ENCODE measurements at regions not wholly inside any gene's neighbourhood (a gene's known extent, or its start where the extent isn't known, plus 50 kb on each side); places are given as distances from the start of the nearest gene placed in this dataset.
"Not testable (repeated sequence)": the region's sequence is repeated elsewhere in the genome, so short reads cannot be mapped to it uniquely, and the experiment has no call there.

- DNase-seq, result no peak
These were observed 93.2 kb upstream of the ARL4C start for GRCh38 chr2:234590076-234590475.

- no peak for DNase-seq
These were observed 91.2 kb upstream of the ARL4C start for GRCh38 chr2:234588054-234588430.

GRCh38 chr2:234587341-234588053 lies 90.6 kb upstream of the ARL4C start:
- no peak for DNase-seq

DNA sequence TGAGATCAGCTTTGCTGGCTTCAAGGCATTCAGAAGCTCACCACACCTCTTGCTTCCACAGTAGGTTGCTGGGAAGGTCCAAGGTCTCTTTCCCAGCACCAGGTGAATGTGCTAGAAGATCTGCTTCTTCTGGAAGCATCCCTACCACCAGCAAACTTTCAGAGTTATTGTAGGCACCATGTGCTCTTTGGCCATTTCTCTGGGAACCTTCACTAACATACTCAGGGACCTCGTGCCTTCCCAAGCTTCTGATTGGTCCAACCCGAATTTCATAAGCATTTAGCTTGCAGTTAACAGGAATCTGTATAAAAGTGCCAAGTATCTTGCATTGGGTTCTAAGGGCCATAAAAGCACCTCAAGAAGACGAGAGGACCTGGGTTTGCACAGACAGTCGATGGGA lies 86.5 kb upstream of the ARL4C start:
- no peak for DNase-seq

GRCh38 chr2:234580686-234581085 lies 83.8 kb upstream of the ARL4C start:
- DNase-seq, result no peak

DNA sequence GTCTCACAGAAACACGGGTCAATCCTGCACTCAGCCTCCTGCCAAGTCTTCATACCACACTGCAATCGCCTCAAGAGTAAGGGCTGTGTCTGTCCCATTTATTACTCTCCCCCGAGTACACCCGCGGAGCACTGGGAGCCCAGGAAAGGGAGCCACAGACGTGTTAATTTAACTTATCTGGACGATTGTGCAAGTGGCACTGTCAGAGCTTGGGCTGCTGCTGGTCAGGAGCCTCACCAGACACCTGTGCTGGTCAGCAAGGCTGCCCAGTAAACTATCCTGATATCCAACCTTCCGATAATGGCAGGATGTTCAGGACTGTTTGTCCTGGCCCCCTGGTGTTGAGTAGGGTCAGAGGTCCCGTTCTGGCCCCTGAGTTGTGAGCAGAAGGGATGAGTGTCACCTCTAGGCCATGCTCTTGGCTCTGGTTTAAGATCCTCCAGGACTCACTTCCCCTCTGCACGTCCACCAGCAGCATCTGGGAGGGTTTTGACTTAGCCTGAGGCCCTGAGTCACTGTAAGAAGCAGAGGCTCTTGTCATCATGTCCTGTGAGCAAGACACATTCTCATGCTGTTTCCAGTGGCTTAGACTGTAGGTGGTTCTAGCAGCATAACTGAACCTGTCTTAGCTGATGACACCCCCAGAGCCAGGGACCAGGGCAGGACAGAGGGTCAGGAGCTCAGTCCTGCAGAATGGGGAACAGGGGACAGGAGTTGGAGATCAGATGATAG lies 82.5 kb upstream of the ARL4C start:
- DNase-seq, result no peak

GRCh38 chr2:234578389-234578788 lies 81.5 kb upstream of the ARL4C start:
- DNase-seq, result no peak

GRCh38 chr2:234577191-234577590 lies 80.3 kb upstream of the ARL4C start:
- no peak for DNase-seq

- DNase-seq, result peak; percentile 54
These were observed 74.9 kb upstream of the ARL4C start for GRCh38 chr2:234571620-234572407.

DNA sequence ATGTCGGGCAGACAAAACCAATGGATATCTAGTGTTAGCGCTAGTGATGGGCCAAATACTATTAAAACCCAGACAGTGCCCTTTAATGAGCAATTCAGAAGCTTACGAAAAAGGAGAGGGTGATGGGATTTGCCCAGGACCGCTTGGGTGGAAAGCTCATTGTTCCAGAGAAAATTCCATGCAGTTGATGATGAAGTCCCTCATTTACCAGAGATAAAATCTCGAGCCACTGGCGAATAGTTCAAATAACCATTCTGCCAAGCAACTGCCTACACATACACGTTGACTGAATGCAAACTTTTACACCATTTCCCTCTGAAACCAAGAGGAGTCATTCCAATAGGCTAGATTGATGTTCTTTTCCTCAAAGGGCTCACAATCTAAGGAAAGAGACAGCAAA lies 73.6 kb upstream of the ARL4C start:
- DNase-seq, result no peak

GRCh38 chr2:234569776-234570430 lies 73.0 kb upstream of the ARL4C start:
- no peak for DNase-seq

- no peak for DNase-seq
These were observed 69.7 kb upstream of the ARL4C start for GRCh38 chr2:234566622-234567021.

DNA sequence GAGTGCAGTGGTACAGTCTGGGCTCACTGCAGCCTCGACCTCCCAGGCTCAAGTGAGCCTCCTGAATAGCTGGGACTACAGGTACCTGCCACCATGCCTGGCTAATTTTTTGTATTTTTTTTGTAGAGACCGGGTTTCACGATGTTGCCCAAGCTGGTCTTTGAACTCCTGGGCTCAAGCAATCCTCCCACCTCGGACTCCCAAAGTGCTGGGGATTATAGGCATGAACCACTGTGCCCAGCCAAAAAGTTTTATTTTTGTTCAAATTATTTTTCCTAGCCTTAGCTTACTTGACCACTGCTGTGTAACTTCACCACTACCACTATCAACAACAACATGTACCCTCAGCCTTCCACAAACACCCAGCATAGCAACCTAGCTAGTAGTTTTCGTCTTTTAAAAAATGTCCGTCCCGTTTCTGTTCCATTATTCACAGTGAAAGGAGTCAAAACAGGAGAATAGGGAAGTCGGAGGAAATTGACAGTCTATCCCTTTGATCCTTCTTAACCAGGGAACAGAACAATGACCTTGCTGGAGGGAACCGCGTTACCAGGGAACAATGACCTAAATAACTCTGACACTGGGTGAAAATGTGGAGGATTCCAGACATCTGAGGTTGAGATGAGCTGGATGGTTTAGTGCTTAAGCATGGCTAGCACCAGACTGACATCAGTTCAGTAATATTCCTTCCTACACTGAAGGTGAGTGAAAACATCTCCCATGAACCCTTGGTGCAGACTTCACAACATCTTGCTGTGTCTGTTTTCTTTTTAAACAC lies 69.2 kb upstream of the ARL4C start:
- no peak for DNase-seq

GRCh38 chr2:234565201-234565600 lies 68.3 kb upstream of the ARL4C start:
- no peak for DNase-seq

DNA sequence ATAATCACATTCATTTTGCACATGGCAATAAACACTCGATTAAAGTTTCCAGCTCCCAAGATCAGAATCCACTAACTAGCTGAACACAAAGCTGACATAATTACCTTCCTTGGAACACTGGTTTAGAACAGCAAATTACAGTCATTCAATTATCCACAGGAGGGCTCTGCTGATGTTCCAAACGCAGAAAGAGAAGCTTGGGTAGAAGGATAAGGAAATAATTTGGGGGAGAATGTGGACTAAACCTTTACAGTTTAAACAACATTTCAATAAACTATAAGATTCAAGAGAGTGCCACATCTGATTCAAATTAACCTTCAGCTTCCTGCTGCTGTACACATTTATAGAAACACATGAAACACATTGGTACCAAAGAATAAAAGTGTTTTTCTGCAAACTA lies 67.8 kb upstream of the ARL4C start:
- DNase-seq, result no peak

DNA sequence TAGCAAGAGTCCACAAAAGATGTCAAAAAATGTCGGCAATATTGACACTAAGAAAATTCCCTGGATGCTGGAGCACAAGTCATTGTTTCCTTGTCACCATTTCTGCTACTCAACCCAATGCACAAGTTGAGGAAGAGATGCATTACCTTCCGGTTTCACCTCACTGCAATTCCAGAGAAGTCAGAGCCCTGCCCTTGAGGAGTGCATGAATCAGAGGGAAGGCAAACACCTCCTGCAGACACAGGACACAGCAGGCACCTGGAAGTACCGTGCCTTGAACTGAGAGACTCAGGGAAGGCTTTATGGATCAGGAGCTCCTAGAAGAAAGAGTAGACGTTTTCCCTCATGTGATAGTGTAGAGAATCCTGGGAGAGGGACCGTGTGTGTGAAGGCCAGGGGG lies 62.7 kb upstream of the ARL4C start:
- DNase-seq, result no peak

GRCh38 chr2:234558642-234559041 lies 61.8 kb upstream of the ARL4C start:
- DNase-seq, result no peak

GRCh38 chr2:234556848-234557573 lies 60.1 kb upstream of the ARL4C start:
- no peak for DNase-seq

DNA sequence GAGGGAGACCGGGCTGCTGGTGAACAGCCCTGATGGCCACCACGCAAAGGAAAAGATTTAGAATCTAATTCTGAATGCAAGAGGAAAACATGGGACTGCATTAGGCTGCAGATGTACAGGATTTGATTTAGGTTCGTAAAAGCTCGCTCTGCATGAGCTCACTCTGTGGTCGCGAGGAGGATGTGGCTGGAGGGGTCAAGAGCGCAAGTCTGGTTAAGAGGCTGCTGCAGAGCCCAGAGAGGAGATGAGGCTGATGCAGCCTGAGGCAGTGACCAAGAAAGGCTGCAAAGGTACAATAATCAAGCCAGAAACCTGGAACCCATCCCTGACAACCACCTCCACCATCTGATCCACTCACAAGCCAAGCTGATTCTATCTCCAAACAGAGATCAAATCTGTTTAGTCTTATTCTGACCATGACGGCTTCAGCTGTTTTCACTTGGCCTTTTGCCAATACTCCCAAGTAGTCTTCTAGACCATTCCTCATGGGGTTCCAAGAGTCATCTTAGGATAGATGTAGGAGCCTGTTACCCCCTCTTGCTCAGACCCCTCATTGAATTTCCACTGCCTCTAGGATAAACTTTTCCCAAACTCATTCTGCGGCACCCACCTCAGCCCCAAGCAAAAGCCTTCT lies 58.9 kb upstream of the ARL4C start:
- no peak for DNase-seq

DNA sequence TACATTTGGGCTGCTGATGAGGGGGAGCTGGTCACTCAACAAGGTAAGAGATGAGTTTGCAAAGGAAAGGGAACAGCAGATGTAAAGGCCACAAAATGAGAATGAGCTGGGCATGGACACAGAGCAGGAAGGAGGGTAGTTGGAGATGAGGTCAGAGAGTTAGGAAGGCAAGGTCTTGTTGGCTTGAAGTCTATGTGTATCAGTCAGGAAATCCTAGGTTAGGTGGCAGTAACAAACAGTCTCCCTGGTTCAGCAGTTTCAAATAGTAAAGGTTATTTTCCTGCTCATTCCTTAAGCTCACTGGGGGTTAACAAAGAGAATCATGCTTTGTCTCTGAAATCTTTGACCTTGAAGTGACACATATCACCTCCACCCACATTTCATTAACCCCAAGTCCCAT lies 58.3 kb upstream of the ARL4C start:
- DNase-seq, result no peak

DNA sequence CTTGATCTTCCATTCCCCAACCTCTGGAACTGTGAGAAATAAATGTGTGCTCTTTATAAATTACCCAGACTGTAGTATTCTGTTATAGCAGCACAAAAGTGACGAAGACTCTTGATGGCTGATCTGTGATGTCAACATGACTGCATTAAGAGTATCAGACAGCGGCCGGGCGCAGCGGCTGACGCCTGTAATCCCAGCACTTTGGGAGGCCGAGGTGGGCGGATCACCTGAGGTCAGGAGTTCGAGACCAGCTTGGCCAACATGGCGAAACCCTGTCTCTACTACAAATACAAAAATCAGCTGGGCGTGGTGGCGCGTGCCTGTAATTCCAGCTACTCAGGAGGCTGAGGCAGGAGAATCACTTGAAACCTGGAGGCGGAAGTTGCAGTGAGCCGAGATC lies 56.3 kb upstream of the ARL4C start:
- DNase-seq, result not testable (repeated sequence)

Data from GF-D8 (cell line).